Fibroblast of pulmonary artery (primary cell): ENCODE measurements at regions not wholly inside any gene's neighbourhood (a gene's known extent, or its start where the extent isn't known, plus 50 kb on each side); places are given as distances from the start of the nearest gene placed in this dataset.

Source experiments
- DNase-seq: peaks from one replicate; pipeline ENCODE4 v3.0.0-alpha.2; 2010; ENCODE audit warnings: low read depth
- H3K4me3 ChIP-seq: replicated peaks from 2 replicates; pipeline ENCODE4 v1.5.1; 2011; ENCODE audit warnings: low read depth, mild to moderate bottlenecking, control low read depth, low read length, moderate library complexity
- TF ChIP-seq, protein P1 (sequence below): IDR thresholded peaks from 2 replicates; pipeline ENCODE4 v1.5.1; 2011; ENCODE audit warnings: mild to moderate bottlenecking, control low read depth, low read length, inconsistent platforms; ENCODE audit errors: missing control alignments

DNA sequence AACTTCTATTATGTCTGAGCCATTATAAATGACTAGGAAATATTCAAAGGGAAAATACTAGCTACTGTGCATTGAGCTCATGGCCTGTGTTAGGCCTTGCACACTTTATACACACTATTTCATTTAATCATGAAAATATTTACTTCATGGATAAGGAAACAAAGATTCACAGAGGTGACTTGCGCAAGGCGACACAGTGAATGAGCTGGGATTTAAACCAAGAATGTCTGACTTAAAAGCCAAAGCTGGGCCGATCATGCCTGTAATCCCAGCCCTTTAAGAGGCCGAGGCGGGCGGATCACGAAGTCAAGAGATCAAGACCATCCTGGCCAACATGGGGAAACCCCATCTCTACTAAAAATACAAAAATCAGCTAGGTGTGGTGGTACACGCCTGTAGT is 231.5 kb downstream of the MIAT start:
- TF ChIP-seq, protein P1, sequence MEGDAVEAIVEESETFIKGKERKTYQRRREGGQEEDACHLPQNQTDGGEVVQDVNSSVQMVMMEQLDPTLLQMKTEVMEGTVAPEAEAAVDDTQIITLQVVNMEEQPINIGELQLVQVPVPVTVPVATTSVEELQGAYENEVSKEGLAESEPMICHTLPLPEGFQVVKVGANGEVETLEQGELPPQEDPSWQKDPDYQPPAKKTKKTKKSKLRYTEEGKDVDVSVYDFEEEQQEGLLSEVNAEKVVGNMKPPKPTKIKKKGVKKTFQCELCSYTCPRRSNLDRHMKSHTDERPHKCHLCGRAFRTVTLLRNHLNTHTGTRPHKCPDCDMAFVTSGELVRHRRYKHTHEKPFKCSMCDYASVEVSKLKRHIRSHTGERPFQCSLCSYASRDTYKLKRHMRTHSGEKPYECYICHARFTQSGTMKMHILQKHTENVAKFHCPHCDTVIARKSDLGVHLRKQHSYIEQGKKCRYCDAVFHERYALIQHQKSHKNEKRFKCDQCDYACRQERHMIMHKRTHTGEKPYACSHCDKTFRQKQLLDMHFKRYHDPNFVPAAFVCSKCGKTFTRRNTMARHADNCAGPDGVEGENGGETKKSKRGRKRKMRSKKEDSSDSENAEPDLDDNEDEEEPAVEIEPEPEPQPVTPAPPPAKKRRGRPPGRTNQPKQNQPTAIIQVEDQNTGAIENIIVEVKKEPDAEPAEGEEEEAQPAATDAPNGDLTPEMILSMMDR: no peak
- no peak overlapping the region for H3K4me3 ChIP-seq
- peak; percentile 14 for DNase-seq

DNA sequence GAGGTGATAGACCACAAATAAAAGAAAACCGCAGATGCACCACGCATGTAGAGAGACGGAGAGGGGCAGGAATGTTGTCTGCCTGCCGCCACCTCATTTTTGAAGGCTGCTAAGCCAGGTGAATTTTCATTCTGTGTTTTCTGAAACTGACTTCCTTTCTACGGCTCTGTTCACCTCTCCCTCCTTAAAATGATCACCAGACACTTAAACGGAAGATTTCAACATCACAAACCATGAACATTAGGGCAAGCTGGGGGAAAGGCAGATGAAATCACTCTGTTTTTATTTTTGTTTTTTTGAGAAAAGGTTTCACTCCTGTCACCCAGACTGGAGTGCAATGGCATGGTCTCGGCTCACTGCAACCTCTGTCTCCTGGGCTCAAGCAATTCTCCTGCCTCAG is 232.4 kb downstream of the MIAT start:
- H3K4me3 ChIP-seq: no peak overlapping the region
- TF ChIP-seq, protein P1: no peak
- DNase-seq: no peak

DNA sequence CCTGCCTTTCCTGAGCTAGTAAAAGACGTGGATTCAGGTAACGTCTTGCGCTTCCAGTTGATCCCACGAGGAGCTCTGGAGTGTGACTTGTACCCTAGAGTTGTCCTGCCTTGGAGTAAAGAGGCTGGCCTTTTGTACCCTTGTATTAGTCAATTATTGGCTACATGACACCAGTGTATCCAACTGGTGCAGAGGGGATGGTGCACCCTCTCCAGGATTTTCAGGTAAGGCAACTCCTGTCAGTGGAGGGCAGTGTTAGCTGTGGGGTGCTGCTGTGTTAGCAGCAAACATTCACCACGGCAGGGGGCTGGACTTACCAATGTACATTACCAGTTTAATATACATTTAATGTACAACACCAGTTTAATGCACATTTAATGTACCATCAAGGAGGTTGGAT is 233.5 kb downstream of the MIAT start:
- DNase-seq: no peak
- TF ChIP-seq, protein P1: no peak
- no peak overlapping the region for H3K4me3 ChIP-seq

DNA sequence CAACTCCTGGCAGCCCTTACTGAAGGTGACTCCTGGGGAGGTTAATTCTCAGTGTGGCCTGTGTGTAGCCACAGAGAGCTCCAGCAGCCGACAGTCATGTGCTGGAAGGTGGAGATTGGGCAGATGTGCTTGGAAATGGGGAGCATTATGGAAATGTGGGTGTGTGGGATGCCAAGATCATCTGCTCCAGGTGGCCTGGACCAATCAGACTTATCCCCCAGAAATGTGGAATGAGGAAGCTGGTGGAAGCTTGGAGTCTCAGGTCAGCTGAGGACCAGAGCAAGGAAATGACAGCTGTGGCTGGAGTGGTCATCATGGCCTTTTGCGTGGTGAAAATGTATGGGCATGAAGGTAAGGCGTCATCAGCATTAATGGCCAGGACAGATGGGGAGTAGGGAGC is 234.0 kb downstream of the MIAT start:
- DNase-seq: no peak
- H3K4me3 ChIP-seq: no peak overlapping the region
- TF ChIP-seq, protein P1: no peak

DNA sequence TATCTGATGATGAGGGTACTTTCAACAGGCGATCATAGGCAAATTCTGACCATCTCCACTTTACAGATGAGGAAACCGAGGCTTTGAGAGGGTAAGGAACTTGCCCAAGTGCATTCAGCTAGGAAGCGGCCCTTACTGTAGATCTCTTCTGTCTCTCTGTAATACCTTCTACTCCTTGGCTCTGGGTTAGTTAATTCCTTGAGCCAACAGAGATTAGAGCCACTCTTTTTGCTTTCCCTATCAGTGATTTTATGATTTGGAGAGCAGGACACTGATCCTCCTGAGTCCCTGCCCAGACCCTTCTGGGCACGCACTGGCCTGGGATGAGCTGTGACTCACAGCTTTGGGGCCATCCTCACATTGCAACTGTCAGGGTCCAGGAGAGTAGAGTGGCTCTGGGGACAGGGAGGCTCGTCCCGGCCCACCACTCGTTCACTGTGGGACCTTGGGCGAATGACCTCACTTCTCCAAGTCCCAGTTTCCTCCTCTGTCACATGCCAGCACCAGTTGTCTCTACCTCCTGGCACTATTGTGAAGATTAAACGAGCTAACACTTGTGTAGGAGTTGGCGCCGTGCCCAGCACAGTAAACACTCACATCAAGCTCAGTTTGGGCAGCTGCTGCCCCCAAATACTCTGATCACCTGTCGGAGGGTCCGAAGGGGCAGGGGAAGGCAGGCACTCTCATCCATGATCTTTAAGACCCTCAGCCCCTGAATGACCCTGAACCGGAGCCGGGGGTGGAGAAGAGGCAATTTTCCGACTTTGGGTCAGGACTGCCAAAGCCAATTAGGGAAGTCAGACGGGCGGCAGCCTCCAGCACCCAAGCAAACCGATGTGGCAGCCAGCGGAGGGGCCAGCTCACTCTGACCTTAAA is 235.0 kb downstream of the MIAT start:
- DNase-seq: no peak
- TF ChIP-seq, protein P1: no peak
- no peak overlapping the region for H3K4me3 ChIP-seq

DNA sequence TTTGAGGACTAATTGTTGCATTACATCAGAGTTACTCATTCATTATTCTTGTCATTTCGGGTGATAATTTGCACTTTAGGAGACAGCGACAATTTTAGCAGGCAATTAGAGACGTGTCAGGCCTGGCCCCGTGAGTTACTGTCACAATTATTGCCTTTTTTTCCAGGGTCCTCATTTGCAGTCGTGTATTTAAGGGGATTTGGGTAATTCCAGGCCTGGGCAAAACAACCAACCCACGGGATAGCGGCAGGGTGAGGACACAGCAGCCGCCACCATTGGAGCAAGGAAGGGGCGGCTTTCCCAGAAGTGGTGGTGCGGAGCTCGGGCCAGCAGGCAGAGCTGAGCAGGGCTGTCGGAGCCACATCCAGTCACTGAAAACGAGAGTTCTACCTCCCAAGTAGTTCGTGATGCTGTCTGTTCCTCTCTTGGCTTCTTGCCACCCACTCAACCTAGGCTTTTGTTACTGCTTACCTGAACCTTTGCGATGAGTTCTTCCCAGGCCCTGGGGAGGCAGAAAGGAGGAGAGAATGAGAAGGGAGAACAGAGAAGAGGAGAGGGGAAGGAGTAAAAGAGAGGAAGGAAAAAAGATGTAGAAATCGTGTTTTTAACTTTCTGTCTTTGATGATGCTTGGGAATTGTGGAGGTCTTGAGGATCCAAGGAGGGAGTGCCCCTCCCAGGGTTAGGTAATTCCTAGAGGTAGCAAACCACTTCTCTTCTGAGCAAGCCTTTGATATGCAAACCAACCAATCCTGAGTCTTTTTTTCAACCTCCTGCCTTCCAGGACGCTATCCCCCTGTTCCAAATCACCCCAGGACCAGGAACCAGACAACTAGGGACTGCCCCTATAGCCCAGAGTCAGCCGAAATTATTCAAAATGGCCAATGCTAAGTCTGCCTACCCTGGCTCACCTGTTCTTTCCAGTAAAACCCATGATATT is 236.1 kb downstream of the MIAT start:
- H3K4me3 ChIP-seq: no peak overlapping the region
- DNase-seq: no peak
- TF ChIP-seq, protein P1: no peak
